Parathyroid adenoma (tissue), 2 donors: ENCODE measurements at regions not wholly inside any gene's neighbourhood (a gene's known extent, or its start where the extent isn't known, plus 50 kb on each side); places are given as distances from the start of the nearest gene placed in this dataset.

Experiments used
- H2AFZ ChIP-seq: fragments of 300-600 bp; sonication (generic); one replicate; pipeline ENCODE4 v1.7.0; 2017; ENCODE audit warnings: antibody characterized with exemption, mild to moderate bottlenecking
- H3K27ac ChIP-seq: fragments of 300-600 bp; sonication (generic); one replicate; pipeline ENCODE4 v1.7.0; 2017
- H3K27me3 ChIP-seq: fragments of 300-600 bp; sonication (generic); one replicate; pipeline ENCODE4 v1.7.0; 2017; ENCODE audit warnings: low read length; ENCODE audit not compliant: control insufficient read depth, insufficient read depth
- H3K36me3 ChIP-seq: fragments of 300-600 bp; sonication (generic); one replicate; pipeline ENCODE4 v1.7.0; 2017; ENCODE audit warnings: low read length; ENCODE audit not compliant: control insufficient read depth, insufficient read depth
- H3K4me1 ChIP-seq: fragments of 300-600 bp; sonication (generic); one replicate; pipeline ENCODE4 v1.7.0; 2017; ENCODE audit warnings: control low read depth
- H3K4me2 ChIP-seq: fragments of 300-600 bp; sonication (generic); one replicate; pipeline ENCODE4 v1.7.0; 2017; ENCODE audit warnings: low read length
- H3K4me3 ChIP-seq: fragments of 300-600 bp; sonication (generic); one replicate; pipeline ENCODE4 v1.7.0; 2017; ENCODE audit warnings: low read depth, low read length
- H3K79me2 ChIP-seq: fragments of 300-600 bp; sonication (generic); one replicate; pipeline ENCODE4 v1.7.0; 2017; ENCODE audit warnings: control low read depth
- H3K9ac ChIP-seq: fragments of 300-600 bp; sonication (generic); one replicate; pipeline ENCODE4 v1.7.0; 2017; ENCODE audit warnings: mild to moderate bottlenecking
- H3K9me3 ChIP-seq: fragments of 300-600 bp; sonication (generic); one replicate; pipeline ENCODE4 v1.7.0; 2017; ENCODE audit warnings: low read length; ENCODE audit not compliant: control insufficient read depth
- CTCF ChIP-seq: fragments of 300-600 bp; sonication (generic); IDR thresholded peaks from one replicate; pipeline ENCODE4 v1.7.0; 2017; ENCODE audit warnings: antibody characterized with exemption, mild to moderate bottlenecking
- donor health status: primary hyperparathyroidism.

DNA sequence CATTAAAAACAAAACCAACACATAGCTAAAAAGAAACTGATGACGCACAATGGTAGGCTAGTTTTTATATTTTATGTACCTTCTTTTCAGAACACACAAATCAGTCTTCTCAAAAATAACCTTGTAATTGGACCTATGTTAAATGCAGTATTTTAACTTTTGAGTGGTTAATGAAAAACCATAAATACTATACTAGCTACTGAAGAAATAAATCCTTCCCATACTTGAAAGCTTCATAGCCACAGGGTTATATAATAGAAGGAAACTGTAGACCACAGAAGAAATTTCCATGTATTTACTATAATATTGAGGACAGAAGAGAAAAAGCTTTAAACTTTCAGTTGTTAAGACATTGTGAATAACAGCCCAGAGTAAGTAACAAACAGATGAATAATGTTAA lies 1094.3 kb upstream of the SLC10A2 start:
- Histone ChIP-seq H3K9me3 (no peaks in the 10 kb centered on the region), H3K9ac (no peak overlapping the region), H3K4me2 (no peak overlapping the region), H3K27me3 (no peaks in the 10 kb centered on the region), H3K36me3 (no peaks in the 10 kb centered on the region), H3K27ac (no peak overlapping the region), H3K4me1 (no peaks in the 10 kb centered on the region), H3K4me3 (no peak overlapping the region), H2AFZ (no peak overlapping the region), H3K79me2 (no peaks in the 10 kb centered on the region)
- no peak for TF ChIP-seq CTCF

- no peak overlapping the region for H3K27ac ChIP-seq
- no peaks in the 10 kb centered on the region for H3K4me1 ChIP-seq
- H3K9ac ChIP-seq: no peak overlapping the region
- no peak for TF ChIP-seq CTCF
- H2AFZ ChIP-seq: no peak overlapping the region
- H3K9me3 ChIP-seq: no peaks in the 10 kb centered on the region
- no peak overlapping the region for H3K4me3 ChIP-seq
- H3K27me3 ChIP-seq: no peaks in the 10 kb centered on the region
- H3K4me2 ChIP-seq: no peak overlapping the region
- no peaks in the 10 kb centered on the region for H3K36me3 ChIP-seq
- H3K79me2 ChIP-seq: no peaks in the 10 kb centered on the region
Measured at GRCh38 chr13:104143760-104144416, 1077.7 kb upstream of the SLC10A2 start.

GRCh38 chr13:104140552-104140951 lies 1074.3 kb upstream of the SLC10A2 start:
- Histone ChIP-seq H3K36me3 (no peaks in the 10 kb centered on the region), H3K4me2 (no peak overlapping the region), H3K4me3 (no peak overlapping the region), H3K4me1 (no peaks in the 10 kb centered on the region), H3K79me2 (no peaks in the 10 kb centered on the region), H3K27me3 (no peaks in the 10 kb centered on the region), H2AFZ (no peak overlapping the region), H3K9ac (no peak overlapping the region), H3K9me3 (no peaks in the 10 kb centered on the region), H3K27ac (no peak overlapping the region)
- no peak for TF ChIP-seq CTCF

GRCh38 chr13:104137416-104137815 lies 1071.2 kb upstream of the SLC10A2 start:
- no peaks in the 10 kb centered on the region for H3K4me1 ChIP-seq
- no peak overlapping the region for H3K4me3 ChIP-seq
- H3K79me2 ChIP-seq: no peaks in the 10 kb centered on the region
- no peaks in the 10 kb centered on the region for H3K9me3 ChIP-seq
- H3K27me3 ChIP-seq: no peaks in the 10 kb centered on the region
- no peaks in the 10 kb centered on the region for H3K36me3 ChIP-seq
- no peak overlapping the region for H3K27ac ChIP-seq
- H3K4me2 ChIP-seq: no peak overlapping the region
- H3K9ac ChIP-seq: no peak overlapping the region
- no peak for TF ChIP-seq CTCF
- no peak overlapping the region for H2AFZ ChIP-seq

DNA sequence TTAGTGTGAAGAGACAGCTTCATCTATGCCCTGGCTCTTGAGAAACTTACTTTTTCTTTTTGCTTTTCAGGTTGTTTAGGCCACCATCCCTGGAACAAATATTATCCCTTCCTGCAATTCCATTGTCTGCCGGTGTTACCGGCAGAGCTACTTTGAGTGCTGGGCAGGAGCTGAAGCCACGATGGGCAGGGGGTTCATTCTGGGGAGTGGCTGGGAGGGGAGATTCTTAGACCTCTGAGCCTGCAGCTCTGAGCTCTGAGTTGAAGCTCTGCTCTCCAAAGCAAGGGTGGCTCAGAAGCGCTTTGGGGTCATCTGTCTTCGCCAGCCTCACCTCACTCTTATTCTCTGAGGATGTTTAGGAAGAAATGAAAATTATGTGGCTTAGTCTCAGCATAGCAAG lies 1066.6 kb upstream of the SLC10A2 start:
- TF ChIP-seq CTCF: no peak
- Histone ChIP-seq H3K4me2 (no peak overlapping the region), H3K4me3 (no peak overlapping the region), H2AFZ (no peak overlapping the region), H3K79me2 (no peaks in the 10 kb centered on the region), H3K27ac (no peak overlapping the region), H3K9ac (no peak overlapping the region), H3K36me3 (no peaks in the 10 kb centered on the region), H3K9me3 (no peaks in the 10 kb centered on the region), H3K4me1 (no peaks in the 10 kb centered on the region), H3K27me3 (no peaks in the 10 kb centered on the region)
